Neural crest cell (in vitro differentiated cells): ENCODE measurements at regions not wholly inside any gene's neighbourhood (a gene's known extent, or its start where the extent isn't known, plus 50 kb on each side); places are given as distances from the start of the nearest gene placed in this dataset.

Experiments
- DNase-seq: peaks from one replicate; pipeline ENCODE4 v3.0.0; 2021; ENCODE audit warnings: low read depth, mixed read lengths, low spot score
- H3K27ac Mint-ChIP-seq: one replicate; pipeline ENCODE4 v1.8.0; 2021; ENCODE audit warnings: mild to moderate bottlenecking, mixed read lengths; ENCODE audit not compliant: unreplicated experiment
- H3K27me3 Mint-ChIP-seq: 2 replicates; pipeline ENCODE4 v1.8.0; 2021; ENCODE audit warnings: low read depth, mild to moderate bottlenecking, mixed read lengths
- H3K36me3 Mint-ChIP-seq: 2 replicates; pipeline ENCODE4 v1.8.0; 2021; ENCODE audit warnings: low read depth, mild to moderate bottlenecking, mixed read lengths
- H3K4me1 Mint-ChIP-seq: 2 replicates; pipeline ENCODE4 v1.8.0; 2021; ENCODE audit warnings: mixed read lengths
- H3K4me3 Mint-ChIP-seq: one replicate; pipeline ENCODE4 v1.8.0; 2021; ENCODE audit warnings: mild to moderate bottlenecking, mixed read lengths
- H3K9me3 Mint-ChIP-seq: 2 replicates; pipeline ENCODE4 v1.8.0; 2021; ENCODE audit warnings: mixed read lengths
- CTCF ChIP-seq: fragments of 200-600 bp; sonication (generic); conservative IDR thresholded peaks from 2 replicates; pipeline ENCODE4 v1.5.0; 2021; ENCODE audit warnings: antibody characterized with exemption, mild to moderate bottlenecking

DNA sequence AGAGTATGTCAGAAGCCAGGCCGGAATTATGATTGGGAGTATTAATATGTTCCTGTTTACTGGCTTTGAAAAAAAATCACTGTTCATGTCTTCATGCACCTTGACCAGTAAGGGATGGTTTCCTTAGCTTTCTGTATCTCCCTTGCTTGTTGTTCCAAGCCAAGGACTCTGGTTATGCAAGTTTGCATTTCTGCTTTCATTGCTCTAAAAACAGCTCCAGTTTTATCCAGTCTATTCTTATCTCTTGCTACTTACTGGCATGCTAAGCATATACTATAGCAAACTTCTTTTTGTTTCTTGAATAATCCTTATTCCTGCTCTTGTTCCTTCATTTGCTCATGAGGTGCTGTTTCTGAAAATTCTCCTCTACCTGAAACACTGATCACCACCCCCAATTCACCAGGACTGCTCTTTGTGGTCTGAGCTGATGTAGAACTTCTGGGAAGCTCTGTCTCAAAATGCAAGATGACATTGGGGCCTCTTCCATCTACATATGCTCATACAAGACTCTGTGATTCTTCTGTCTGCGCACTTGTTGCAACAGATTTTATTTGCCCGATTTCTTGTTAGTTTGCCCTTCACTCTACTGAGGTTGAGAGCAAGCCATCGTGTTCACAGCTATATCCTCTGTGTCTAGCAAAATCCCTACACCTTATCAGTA lies 173.0 kb downstream of the EBLN2 start:
- no peak for TF ChIP-seq CTCF
- no peak overlapping the region for H3K4me3 Mint-ChIP-seq
- no peak for DNase-seq
- H3K4me1 Mint-ChIP-seq = peaks cover 12% of the 10 kb centered on the region
- H3K27ac Mint-ChIP-seq = no peak overlapping the region
- H3K9me3 Mint-ChIP-seq = no peaks in the 10 kb centered on the region
- no peaks in the 10 kb centered on the region for H3K27me3 Mint-ChIP-seq
- no peaks in the 10 kb centered on the region for H3K36me3 Mint-ChIP-seq

DNA sequence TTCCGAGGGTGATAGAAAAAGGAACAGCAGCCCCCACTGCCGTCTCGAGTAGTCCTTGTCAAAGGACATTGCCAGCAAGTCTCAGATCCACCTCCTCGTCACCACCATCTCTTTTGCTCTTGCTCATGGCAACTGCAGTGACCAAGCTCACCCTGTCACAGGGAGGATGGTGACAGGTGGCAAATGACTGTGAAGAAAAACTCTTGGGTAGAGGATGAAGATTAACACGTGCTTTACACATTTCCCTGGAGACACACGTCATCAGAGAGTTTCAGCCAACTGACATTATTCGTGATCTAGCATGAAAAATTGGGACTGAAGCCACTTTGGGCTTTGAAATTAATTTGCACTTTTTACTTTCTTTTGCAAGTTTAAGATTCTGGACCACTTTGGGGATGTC lies 174.3 kb downstream of the EBLN2 start:
- peaks cover 5% of the 10 kb centered on the region for H3K9me3 Mint-ChIP-seq
- DNase-seq = no peak
- peaks cover 7% of the 10 kb centered on the region for H3K4me1 Mint-ChIP-seq
- H3K36me3 Mint-ChIP-seq = no peaks in the 10 kb centered on the region
- TF ChIP-seq CTCF = no peak
- no peak overlapping the region for H3K4me3 Mint-ChIP-seq
- H3K27me3 Mint-ChIP-seq = no peaks in the 10 kb centered on the region
- no peak overlapping the region for H3K27ac Mint-ChIP-seq

DNA sequence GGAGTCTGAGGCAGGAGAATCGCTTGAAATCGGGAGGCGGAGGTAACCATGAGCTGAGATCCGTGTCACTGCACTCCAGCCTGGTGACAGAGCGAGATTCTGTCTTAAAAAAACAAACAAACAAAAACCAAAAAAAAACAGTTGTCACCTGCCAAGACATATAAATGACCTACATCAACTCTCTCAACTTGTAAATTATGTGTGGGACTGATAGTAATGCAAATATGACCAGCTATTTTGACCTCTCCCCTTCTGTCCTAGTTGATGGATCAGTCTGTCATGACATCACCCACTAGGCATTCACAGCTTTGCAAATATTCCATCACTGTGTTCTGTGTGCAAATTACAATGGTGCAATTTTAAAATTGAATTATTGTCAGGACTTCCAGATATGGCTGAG lies 175.4 kb downstream of the EBLN2 start:
- TF ChIP-seq CTCF = no peak
- H3K4me3 Mint-ChIP-seq = no peak overlapping the region
- H3K27ac Mint-ChIP-seq = no peak overlapping the region

GRCh38 chr3:73243740-73244139 lies 182.3 kb downstream of the EBLN2 start:
- Mint-ChIP-seq H3K27me3 (no peaks in the 10 kb centered on the region), H3K9me3 (peaks cover 19% of the 10 kb centered on the region), H3K36me3 (peaks cover 3% of the 10 kb centered on the region), H3K4me3 (no peak overlapping the region), H3K27ac (no peak overlapping the region), H3K4me1 (no peaks in the 10 kb centered on the region)
- DNase-seq = no peak
- no peak for TF ChIP-seq CTCF

More for the DNA sequence above, 175.4 kb downstream of the EBLN2 start:
- Mint-ChIP-seq H3K36me3 (no peaks in the 10 kb centered on the region), H3K27me3 (no peaks in the 10 kb centered on the region), H3K9me3 (peaks cover 5% of the 10 kb centered on the region), H3K4me1 (no peaks in the 10 kb centered on the region)
- no peak for DNase-seq

- TF ChIP-seq CTCF = no peak
- DNase-seq = no peak
- Mint-ChIP-seq H3K27ac (no peak overlapping the region), H3K4me3 (no peak overlapping the region), H3K27me3 (no peaks in the 10 kb centered on the region), H3K4me1 (no peaks in the 10 kb centered on the region), H3K36me3 (peaks cover 3% of the 10 kb centered on the region), H3K9me3 (peaks cover 14% of the 10 kb centered on the region)
Measured at GRCh38 chr3:73245459-73245858, 184.0 kb downstream of the EBLN2 start.
